ENCODE measurements at regions not wholly inside any gene's neighbourhood (a gene's known extent, or its start where the extent isn't known, plus 50 kb on each side); places are given as distances from the start of the nearest gene placed in this dataset.

DNA sequence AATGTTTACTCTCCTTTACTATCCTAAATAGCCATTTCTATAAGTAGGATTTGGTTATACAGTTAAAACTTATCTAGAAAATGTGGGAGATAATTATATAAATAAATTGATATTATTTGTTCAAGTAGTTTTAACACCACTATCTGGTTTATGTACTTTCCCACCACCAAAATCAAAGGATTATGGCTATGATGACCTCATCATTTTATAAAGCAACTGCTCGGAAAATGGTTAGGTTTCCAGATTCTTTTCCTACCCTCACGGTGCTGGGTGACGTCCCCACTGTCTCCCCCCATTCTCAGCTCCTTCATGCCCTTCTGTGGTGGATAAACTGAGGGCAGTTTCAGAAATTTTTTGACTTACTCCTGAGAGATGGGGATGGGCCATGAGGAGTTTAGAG lies 1011.8 kb upstream of the ADGRL4 start:
- TF ChIP-seq NFIC (IDR thresholded peaks at IDR 0.05) (no peak), FOXM1 (IDR thresholded peaks at IDR 0.05; ENCODE audit: borderline replicate concordance, low read depth) (no peak), TAF1 (IDR thresholded peaks at IDR 0.05; ENCODE audit: low read depth) (no peak), CREB1 (IDR thresholded peaks at IDR 0.05; ENCODE audit: low read depth) (no peak), EGR1 (IDR thresholded peaks at IDR 0.05) (no peak), ZBTB7A (IDR thresholded peaks at IDR 0.05; ENCODE audit: low read depth) (no peak), CEBPB (IDR thresholded peaks at IDR 0.05) (no peak), TCF12 (IDR thresholded peaks at IDR 0.05; ENCODE audit: low read depth) (no peak), REST (IDR thresholded peaks at IDR 0.05; ENCODE audit: low read depth) (no peak), EP300 (IDR thresholded peaks at IDR 0.05; ENCODE audit: borderline replicate concordance) (no peak), YY1 (IDR thresholded peaks at IDR 0.05; ENCODE audit: low read depth) (no peak), TEAD4 (IDR thresholded peaks at IDR 0.05) (no peak), RAD21 (IDR thresholded peaks at IDR 0.05; ENCODE audit: low read depth) (no peak)
- TF ChIP-seq, protein P1, sequence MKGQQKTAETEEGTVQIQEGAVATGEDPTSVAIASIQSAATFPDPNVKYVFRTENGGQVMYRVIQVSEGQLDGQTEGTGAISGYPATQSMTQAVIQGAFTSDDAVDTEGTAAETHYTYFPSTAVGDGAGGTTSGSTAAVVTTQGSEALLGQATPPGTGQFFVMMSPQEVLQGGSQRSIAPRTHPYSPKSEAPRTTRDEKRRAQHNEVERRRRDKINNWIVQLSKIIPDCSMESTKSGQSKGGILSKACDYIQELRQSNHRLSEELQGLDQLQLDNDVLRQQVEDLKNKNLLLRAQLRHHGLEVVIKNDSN (IDR thresholded peaks at IDR 0.05) = no peak
- TF ChIP-seq, protein P2, sequence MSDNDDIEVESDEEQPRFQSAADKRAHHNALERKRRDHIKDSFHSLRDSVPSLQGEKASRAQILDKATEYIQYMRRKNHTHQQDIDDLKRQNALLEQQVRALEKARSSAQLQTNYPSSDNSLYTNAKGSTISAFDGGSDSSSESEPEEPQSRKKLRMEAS (IDR thresholded peaks at IDR 0.05) = no peak

GRCh38 chr1:80008934-80009333 lies 1002.4 kb upstream of the ADGRL4 start:
- TF ChIP-seq TEAD4 (IDR thresholded peaks at IDR 0.05) (no peak), CEBPB (IDR thresholded peaks at IDR 0.05) (no peak)

DNA sequence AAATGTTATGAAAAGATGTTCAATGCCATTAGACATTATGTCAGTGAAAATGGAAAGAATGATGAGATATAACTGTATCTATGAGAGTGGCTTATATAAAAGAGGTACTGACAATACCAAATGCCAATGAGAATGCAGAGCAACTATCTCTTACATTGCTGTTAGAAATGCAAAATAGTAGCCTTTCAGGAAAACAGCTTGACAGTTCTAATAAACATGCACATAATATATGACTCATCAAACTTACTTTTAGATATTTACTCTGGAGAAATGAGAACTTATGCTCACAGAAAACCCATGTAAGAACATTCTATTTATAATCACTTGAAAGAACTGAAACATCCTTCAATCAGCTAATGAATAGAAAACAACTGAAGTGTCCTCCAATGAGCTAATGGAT lies 996.7 kb upstream of the ADGRL4 start:
- no peak for TF ChIP-seq EP300 (IDR thresholded peaks at IDR 0.05; ENCODE audit: borderline replicate concordance)

GRCh38 chr1:79988401-79988800 lies 981.9 kb upstream of the ADGRL4 start:
- TF ChIP-seq RAD21 (IDR thresholded peaks at IDR 0.05; ENCODE audit: low read depth) (no peak), TAF1 (IDR thresholded peaks at IDR 0.05; ENCODE audit: low read depth) (no peak), EP300 (IDR thresholded peaks at IDR 0.05; ENCODE audit: borderline replicate concordance) (no peak), CREB1 (IDR thresholded peaks at IDR 0.05; ENCODE audit: low read depth) (no peak), YY1 (IDR thresholded peaks at IDR 0.05; ENCODE audit: low read depth) (no peak), NFIC (IDR thresholded peaks at IDR 0.05) (no peak), ZBTB7A (IDR thresholded peaks at IDR 0.05; ENCODE audit: low read depth) (no peak), TEAD4 (IDR thresholded peaks at IDR 0.05) (no peak), EGR1 (IDR thresholded peaks at IDR 0.05) (no peak), REST (IDR thresholded peaks at IDR 0.05; ENCODE audit: low read depth) (no peak), TCF12 (IDR thresholded peaks at IDR 0.05; ENCODE audit: low read depth) (no peak), CEBPB (IDR thresholded peaks at IDR 0.05) (no peak), FOXM1 (IDR thresholded peaks at IDR 0.05; ENCODE audit: borderline replicate concordance, low read depth) (no peak)
- TF ChIP-seq, protein P1 (IDR thresholded peaks at IDR 0.05) = no peak
- TF ChIP-seq, protein P2 (IDR thresholded peaks at IDR 0.05) = no peak

- no peak for TF ChIP-seq EP300 (IDR thresholded peaks at IDR 0.05; ENCODE audit: borderline replicate concordance)
These were observed 975.7 kb upstream of the ADGRL4 start for GRCh38 chr1:79982211-79982610.

DNA sequence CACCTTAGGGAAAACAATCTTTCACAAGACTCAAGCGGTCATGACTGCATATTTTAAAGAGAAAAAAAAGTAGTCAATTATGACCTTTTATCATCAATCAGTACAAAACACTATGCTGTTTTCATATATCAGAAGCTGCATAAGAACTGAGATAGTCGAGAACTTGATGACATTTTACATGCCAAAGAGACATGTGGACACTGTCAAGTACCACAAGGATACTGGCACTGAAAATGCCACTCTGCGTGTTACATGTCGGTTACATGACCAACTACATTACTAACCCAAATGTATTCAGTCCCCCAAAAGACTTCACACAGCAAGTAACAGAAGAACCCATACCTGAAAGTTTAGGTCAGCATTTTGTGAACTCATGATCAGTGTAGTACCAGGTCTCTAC lies 975.0 kb upstream of the ADGRL4 start:
- TF ChIP-seq RAD21 (IDR thresholded peaks at IDR 0.05; ENCODE audit: low read depth) (no peak), EP300 (IDR thresholded peaks at IDR 0.05; ENCODE audit: borderline replicate concordance) (no peak), TAF1 (IDR thresholded peaks at IDR 0.05; ENCODE audit: low read depth) (no peak), NFIC (IDR thresholded peaks at IDR 0.05) (no peak), YY1 (IDR thresholded peaks at IDR 0.05; ENCODE audit: low read depth) (no peak), TCF12 (IDR thresholded peaks at IDR 0.05; ENCODE audit: low read depth) (no peak), FOXM1 (IDR thresholded peaks at IDR 0.05; ENCODE audit: borderline replicate concordance, low read depth) (no peak), ZBTB7A (IDR thresholded peaks at IDR 0.05; ENCODE audit: low read depth) (no peak), CREB1 (IDR thresholded peaks at IDR 0.05; ENCODE audit: low read depth) (no peak), EGR1 (IDR thresholded peaks at IDR 0.05) (no peak), TEAD4 (IDR thresholded peaks at IDR 0.05) (no peak)
- TF ChIP-seq, protein P2 (IDR thresholded peaks at IDR 0.05) = no peak
- TF ChIP-seq, protein P1 (IDR thresholded peaks at IDR 0.05) = no peak
